ENCODE measurements at regions not wholly inside any gene's neighbourhood (a gene's known extent, or its start where the extent isn't known, plus 50 kb on each side); places are given as distances from the start of the nearest gene placed in this dataset.
"Not testable (repeated sequence)": the region's sequence is repeated elsewhere in the genome, so short reads cannot be mapped to it uniquely, and the experiment has no call there.

DNA sequence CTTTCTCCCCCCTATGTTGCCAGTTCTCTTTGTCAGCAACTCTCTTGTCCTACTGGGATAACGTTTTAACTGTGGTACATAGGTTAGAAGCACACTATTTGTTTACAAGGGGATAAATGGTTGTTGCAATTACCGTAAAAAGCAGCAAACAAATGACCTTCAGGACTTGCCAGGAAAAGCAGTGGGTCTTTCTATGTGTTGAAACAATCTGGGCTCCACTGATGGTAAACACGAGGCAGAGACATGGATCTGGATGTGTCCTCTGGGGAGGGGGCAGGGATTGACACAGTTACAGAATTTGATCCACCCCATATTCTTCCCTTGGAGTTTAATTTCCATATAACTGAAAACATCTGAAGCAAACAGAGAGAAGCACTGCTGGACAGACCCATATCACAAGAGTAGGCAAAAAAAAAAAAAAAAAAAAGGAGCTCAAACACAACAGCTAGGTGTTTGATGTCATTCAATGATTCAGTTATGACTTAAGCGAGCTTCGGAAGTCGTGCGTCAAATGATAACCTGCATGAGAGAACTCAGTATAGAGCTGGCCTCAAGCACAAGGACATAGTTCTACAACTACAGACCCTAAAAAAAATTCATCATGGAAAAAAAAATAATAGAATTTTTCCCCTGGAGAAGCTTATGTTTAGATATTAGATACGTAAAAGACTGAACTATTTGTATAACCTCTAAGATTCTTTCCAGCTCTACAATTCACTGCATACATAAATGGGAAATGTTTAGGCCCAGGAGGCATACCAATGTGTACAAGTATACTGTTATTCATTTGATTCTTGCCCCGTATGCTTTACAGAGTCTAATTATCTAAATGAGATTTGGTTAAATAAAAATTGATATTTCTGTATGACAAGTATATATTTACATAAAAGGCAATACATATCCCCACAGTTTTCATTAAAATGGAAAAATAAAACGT, 127.7 kb downstream of the ALDH8A1 start:
- DNase-seq (ENCODE audit: low read depth), result no peak

DNA sequence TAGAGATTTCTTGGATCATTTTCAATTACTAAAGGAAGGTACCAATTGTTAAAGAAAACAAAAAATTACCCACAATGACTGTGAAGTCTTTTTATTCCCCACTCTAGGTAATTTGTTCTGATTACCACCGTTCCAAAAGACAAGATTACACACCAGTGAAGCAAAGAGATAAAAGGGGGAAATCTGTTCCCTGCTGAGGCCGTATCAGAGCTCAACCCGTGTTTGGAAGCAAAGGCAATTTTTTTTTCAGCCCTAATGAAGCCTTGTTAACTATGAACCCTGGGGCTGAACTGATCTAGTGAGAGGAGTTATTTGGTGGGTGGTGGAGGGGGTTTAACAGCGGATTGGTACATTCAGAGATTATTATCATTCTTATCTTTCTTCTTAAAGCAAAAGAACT, 128.5 kb downstream of the ALDH8A1 start:
- DNase-seq (ENCODE audit: low read depth), result no peak

- no peak for DNase-seq (ENCODE audit: low read depth)
These were observed 129.8 kb downstream of the ALDH8A1 start for GRCh38 chr6:134819863-134820800.

GRCh38 chr6:134819236-134819635, 130.7 kb downstream of the ALDH8A1 start:
- DNase-seq (ENCODE audit: low read depth), result no peak

DNA sequence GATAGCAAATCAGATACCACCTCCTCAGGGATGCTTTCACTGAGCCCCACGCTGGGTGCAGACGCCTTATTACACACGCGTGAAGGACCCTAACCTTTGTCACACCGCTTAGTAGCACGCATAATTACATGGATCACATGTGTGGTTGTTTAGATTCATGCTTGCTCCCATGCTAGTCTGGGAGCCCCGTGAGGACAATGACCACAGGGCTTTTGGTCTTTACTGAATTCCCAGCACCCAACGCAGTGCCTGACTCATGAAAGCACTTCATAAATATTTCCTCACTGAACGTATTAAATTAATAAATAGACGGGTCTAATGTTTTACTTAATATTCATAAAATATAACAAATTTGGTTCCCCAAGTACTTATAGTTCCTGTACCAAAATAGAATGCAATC, 132.5 kb downstream of the ALDH8A1 start:
- DNase-seq (ENCODE audit: low read depth), result no peak

DNA sequence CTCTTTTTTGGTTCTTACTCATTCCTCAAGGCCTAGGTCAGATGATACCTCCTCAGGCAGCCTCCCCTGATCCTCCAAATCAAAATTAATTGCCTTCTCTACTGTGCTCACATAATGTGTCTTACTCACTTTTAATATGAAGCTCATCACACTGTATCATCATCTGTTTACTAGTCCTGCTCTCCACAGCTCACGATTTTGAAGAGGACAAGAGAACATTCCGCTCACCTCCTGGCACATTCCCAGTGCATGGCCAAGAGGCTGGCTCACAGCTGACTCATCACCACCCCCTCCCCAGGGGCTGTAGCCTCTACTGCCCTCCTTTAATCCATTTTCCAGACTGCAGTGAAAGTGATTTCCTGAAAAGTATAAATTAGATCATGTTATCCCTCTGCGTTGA, 133.1 kb downstream of the ALDH8A1 start:
- no peak for DNase-seq (ENCODE audit: low read depth)

- no peak for DNase-seq (ENCODE audit: low read depth)
These were observed 133.6 kb downstream of the ALDH8A1 start for GRCh38 chr6:134816300-134816699.

DNA sequence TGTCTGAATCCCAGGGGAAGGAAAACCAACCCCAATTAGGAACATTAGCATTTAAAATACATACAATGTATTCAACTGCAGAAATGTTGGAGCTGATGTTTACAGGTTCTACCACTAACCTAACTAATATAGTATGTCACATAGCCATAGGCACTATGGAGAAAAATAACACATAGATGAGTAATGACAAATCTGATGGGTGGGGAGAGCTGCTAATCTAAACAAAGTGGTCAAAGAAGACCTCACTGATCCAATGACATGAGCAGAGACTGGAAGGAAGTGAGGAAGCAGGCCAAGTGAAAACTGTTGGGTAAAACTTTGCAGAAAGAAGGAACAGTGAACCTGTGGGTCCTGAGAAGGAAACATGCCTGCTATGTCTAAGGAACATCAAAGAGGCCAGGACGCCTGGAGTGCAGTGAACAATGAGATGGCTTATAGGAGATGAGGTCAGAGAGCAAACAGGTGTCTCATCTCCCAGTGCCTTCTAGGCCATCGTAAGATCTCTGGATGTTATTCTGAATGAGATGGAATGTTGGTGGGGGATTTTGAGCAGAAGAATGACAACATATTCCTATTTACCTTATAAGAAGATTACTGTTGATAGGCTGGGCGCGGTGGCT, 135.7 kb downstream of the ALDH8A1 start:
- DNase-seq (ENCODE audit: low read depth), result no peak

DNA sequence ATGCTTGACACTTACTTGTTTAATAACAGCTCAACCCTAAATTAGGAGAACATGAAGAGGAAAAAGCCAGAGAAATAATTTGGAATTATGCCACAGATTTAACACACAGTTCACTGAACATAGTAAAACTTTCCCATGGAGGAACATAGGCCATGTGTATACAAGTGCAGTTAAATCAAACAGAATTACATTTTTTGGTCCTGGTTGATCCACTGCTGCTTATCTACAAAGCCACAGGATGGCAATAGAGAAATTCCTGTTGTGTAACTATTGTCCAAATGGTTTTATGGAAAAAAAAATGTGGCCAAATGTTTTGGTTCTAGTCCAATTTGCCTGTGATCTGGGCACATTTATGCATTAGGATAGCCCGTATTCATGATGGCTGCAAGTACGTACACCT, 136.8 kb downstream of the ALDH8A1 start:
- no peak for DNase-seq (ENCODE audit: low read depth)

GRCh38 chr6:134810402-134810801, 139.5 kb downstream of the ALDH8A1 start:
- no peak for DNase-seq (ENCODE audit: low read depth)

GRCh38 chr6:134809130-134809529, 140.8 kb downstream of the ALDH8A1 start:
- no peak for DNase-seq (ENCODE audit: low read depth)

- no peak for DNase-seq (ENCODE audit: low read depth)
These were observed 143.6 kb downstream of the ALDH8A1 start for GRCh38 chr6:134806180-134806798.

- no peak for DNase-seq (ENCODE audit: low read depth)
These were observed 144.7 kb downstream of the ALDH8A1 start for GRCh38 chr6:134805168-134805567.

DNA sequence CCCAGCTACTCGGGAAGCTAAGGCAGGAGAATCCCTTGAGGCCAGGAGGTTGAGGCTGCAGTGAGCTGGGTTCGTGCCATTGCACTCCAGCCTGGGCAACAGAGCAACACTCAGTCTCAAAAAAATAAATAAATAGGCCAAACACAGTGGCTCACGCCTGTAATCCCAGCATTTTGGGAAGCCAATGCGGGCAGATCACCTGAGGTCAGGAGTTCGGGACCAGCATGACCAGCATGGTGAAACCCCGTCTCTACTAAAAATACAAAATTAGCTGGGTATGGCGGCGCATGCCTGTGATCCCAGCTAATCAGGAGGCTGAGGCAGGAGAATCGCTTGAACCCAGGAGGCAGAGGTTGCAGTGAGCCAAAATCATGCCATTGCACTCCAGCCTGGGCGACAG, 145.6 kb downstream of the ALDH8A1 start:
- DNase-seq (ENCODE audit: low read depth), result not testable (repeated sequence)

DNA sequence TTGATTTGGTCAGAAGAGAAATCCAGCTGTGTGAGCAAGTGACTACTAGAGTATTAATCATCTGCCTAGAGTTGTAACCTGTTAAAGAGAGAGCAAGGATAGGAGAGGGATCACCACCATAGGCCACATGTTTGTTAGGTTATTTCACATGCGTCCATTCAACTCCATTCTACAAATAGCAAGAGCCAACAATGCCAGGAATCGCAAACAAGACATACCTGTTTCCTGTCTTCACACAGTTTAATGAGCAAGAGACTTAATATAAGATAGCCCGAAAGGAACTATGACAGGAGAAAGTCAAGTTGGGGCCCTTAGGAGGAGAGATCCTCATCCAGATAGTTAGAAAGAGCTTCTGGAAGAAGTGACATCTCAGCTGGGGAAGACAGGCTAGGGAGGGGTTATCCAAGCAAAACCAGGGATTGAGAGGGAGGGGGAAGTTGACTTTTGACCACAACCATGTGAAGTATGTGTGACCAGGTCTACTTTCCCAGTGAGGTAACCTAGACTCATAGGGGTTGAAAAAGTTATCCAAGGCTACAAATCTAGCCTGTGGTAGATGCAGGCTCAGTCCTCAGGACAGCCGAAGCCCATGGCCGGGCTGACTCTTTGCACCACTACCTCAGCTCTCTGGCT, 147.4 kb downstream of the ALDH8A1 start:
- no peak for DNase-seq (ENCODE audit: low read depth)

- no peak for DNase-seq (ENCODE audit: low read depth)
These were observed 152.3 kb downstream of the ALDH8A1 start for GRCh38 chr6:134797400-134798113.

DNA sequence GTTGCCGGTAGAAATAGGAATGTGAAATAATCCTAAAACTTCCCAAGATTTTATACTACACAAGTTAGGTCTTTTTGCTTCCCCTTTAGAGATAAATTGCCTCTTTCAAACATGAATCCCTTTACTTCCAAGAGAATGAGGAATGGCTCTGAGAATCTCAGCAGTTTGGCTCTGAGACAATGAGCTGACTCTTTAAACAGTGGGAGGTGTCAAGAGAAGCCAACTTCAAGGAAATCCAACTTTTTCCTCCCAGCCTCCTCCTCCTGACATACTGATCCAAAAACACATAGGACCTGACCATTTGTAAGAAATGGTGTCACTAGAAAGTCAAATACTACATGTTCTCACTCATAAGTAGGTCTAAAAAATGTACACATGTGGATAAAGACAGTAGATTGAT, 154.2 kb downstream of the ALDH8A1 start:
- DNase-seq (ENCODE audit: low read depth), result no peak

GRCh38 chr6:134795001-134795400, 154.9 kb downstream of the ALDH8A1 start:
- no peak for DNase-seq (ENCODE audit: low read depth)

DNA sequence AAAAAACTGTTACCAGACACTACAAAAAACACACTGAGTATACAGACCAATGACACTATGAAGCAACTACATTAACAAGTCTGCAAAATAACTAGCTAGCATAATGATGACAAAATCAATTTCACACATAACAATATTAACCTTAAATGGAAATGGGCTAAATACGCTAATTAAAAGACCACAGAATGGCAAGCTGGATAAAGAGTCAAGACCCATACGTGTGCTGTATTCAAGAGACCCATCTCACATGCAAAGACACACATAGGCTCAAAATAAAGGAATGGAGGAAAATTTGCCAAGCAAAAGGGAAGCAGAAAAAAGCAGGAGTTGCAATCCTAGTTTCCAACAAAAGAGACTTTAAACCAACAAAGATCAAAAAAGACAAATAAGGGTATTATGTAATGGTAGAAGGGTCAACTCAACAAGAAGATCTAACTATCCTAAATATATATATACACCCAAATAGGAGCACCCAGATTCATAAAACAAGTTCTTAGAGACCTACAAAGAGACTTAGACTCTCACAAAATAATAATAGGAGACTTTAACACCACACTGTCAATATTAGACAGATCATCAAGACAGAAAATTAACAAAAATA, 158.6 kb downstream of the ALDH8A1 start:
- not testable (repeated sequence) for DNase-seq (ENCODE audit: low read depth)

DNA sequence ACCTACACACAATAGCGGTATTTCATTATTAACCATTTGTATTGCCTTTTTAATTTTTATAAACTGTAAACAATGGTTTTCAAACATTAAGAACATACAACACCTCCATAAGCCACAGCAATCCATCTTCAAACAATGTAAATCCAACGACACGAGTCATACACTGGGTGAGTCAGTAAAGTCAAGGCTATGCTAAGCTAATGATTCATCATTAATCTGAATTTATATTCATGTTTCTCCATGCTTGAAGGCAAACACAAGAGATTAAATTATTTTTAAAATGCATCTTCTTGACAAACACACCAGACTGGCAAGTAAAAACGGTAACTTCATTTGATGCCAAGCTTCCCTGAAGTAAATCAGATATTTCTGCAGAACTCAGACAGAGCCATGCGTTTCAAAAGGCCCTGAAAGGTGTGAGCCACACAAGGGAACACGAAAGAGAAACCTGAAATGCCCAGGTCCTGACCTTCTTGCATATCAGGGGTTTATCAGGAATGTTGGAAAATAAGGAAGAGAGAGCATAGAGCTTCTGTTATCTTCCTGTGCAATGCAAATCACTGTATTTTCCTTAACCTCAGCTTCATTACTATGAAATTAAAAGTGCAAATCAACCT, 162.5 kb downstream of the ALDH8A1 start:
- no peak for DNase-seq (ENCODE audit: low read depth)

Data from CMK (cell line).